A549 (cell line): ENCODE measurements at regions not wholly inside any gene's neighbourhood (a gene's known extent, or its start where the extent isn't known, plus 50 kb on each side); places are given as distances from the start of the nearest gene placed in this dataset.
A peak's percentile ranks its signal among the peaks of the same experiment; 100 is the strongest.

ENCODE experiments used
- ATAC-seq, 2 experiments: fragments of 200-7000 bp in 1 of 2; fragments of >200 bp in 1 of 2; cut with Nextera tagmentation in 1 of 2; cut with Tn5 transposase in 1 of 2; 3 replicates each; pipeline versions ENCODE4 v1.8.0 to v1.9.1; 2018 to 2020; ENCODE audit warnings: mild to moderate bottlenecking in 1 of 2, moderate library complexity in 1 of 2
- CTCF ChIA-PET: fragments of 300-600 bp; sonication (Branson Sonifier 250); formaldehyde crosslinking; extraction: SDS; loops from one replicate; lab custom pipeline; 2021; ENCODE audit warnings: antibody characterized with exemption, inconsistent platforms; lab: Yijun Ruan, JAX
- POLR2A ChIA-PET: fragments of 350-600 bp; formaldehyde crosslinking; extraction: SDS; loops from one replicate; lab custom pipeline; 2021; ENCODE audit warnings: antibody characterized with exemption, inconsistent platforms; lab: Yijun Ruan, JAX
- DNase-seq, 2 experiments: peaks; one replicate each; pipeline versions ENCODE4 v3.0.0 to v3.0.0-alpha.2; 2011 to 2016; ENCODE audit warnings: low read depth in 1 of 2, low spot score in 1 of 2
- FAIRE-seq: peaks from 2 replicates; lab custom pipeline; 2011; peaks lifted over from hg19 to GRCh38; lab: Jason Lieb, UNC
- H3K27ac ChIP-seq, 2 experiments: fragments of >200 bp; sonication (Bioruptor Twin); formaldehyde crosslinking; 3 replicates each; pipeline ENCODE4 v1.5.1; 2016 to 2017
- H3K4me1 ChIP-seq: fragments of >200 bp; sonication (Bioruptor Twin); formaldehyde crosslinking; 3 replicates; pipeline ENCODE4 v1.6.1; 2016
- H3K4me2 ChIP-seq: fragments of >200 bp; sonication (Bioruptor Twin); formaldehyde crosslinking; 3 replicates; pipeline ENCODE4 v1.6.1; 2016
- H3K4me3 ChIP-seq: fragments of >200 bp; sonication (Bioruptor Twin); formaldehyde crosslinking; 3 replicates; pipeline ENCODE4 v1.5.1; 2016
- H3K9me3 ChIP-seq: fragments of >200 bp; sonication (Bioruptor Twin); formaldehyde crosslinking; 3 replicates; pipeline ENCODE4 v1.6.1; 2016
- ATOH8 ChIP-seq: fragments of 250-450 bp; sonication (Bioruptor Pico); IDR thresholded peaks from 2 replicates; pipeline ENCODE4 v1.5.0; 2020; ENCODE audit warnings: low read depth, mild to moderate bottlenecking, moderate library complexity
- BHLHE40 ChIP-seq: IDR thresholded peaks from 2 replicates; pipeline ENCODE4 v1.6.1; 2012; ENCODE audit warnings: low read depth, low read length, inconsistent platforms
- CBX2 ChIP-seq: fragments of 200-600 bp; sonication (generic); IDR thresholded peaks from 2 replicates; pipeline ENCODE4 v1.6.1; 2016; ENCODE audit warnings: low read depth, mild to moderate bottlenecking, borderline replicate concordance
- CBX8 ChIP-seq: fragments of 200-600 bp; sonication (generic); IDR thresholded peaks from 2 replicates; pipeline ENCODE4 v1.6.1; 2016
- CEBPB ChIP-seq, 2 experiments: fragments of >200 bp in 1 of 2; sonication (Bioruptor Twin) in 1 of 2; formaldehyde crosslinking in 1 of 2; IDR thresholded peaks; 2 replicates each; pipeline ENCODE4 v1.6.1; 2012 to 2016
- E2F6 ChIP-seq: IDR thresholded peaks from 2 replicates; pipeline ENCODE4 v1.6.1; 2012; ENCODE audit warnings: low read depth, borderline replicate concordance
- ELK1 ChIP-seq: fragments of 150-350 bp; IDR thresholded peaks from 2 replicates; pipeline ENCODE4 v1.6.1; 2014; ENCODE audit warnings: low read depth, mild to moderate bottlenecking, low read length
- EP300 ChIP-seq, 2 experiments: fragments of >200 bp; sonication (Bioruptor Twin); formaldehyde crosslinking; IDR thresholded peaks; 2 replicates in 1 of 2; 3 replicates in 1 of 2; pipeline ENCODE4 v1.6.1; 2016 to 2017
- FOSB ChIP-seq: fragments of 250-450 bp; sonication (Bioruptor Pico); IDR thresholded peaks from 2 replicates; pipeline ENCODE4 v1.5.0; 2020; ENCODE audit warnings: mild to moderate bottlenecking, moderate library complexity
- FOSL2 ChIP-seq, 2 experiments: fragments of 450-650 bp in 1 of 2; fragments of >200 bp in 1 of 2; sonication (Bioruptor Twin) in 1 of 2; formaldehyde crosslinking; IDR thresholded peaks; 2 replicates each; pipeline versions ENCODE4 v1.5.0 to v1.6.1; 2016 to 2020; ENCODE audit warnings: mild to moderate bottlenecking in 1 of 2, moderate library complexity in 1 of 2
- HEYL ChIP-seq: fragments of 250-450 bp; sonication (Bioruptor Pico); IDR thresholded peaks from 2 replicates; pipeline ENCODE4 v1.8.0; 2021; ENCODE audit warnings: mild to moderate bottlenecking, moderate library complexity
- HMGXB4 ChIP-seq: fragments of 250-450 bp; sonication (Bioruptor Pico); IDR thresholded peaks from 2 replicates; pipeline ENCODE4 v1.5.0; 2021; ENCODE audit warnings: mild to moderate bottlenecking, moderate library complexity, borderline replicate concordance
- HOXA7 ChIP-seq: fragments of 250-450 bp; sonication (Bioruptor Pico); IDR thresholded peaks from 2 replicates; pipeline ENCODE4 v1.5.0; 2020; ENCODE audit warnings: mild to moderate bottlenecking, moderate library complexity
- HOXB13 ChIP-seq: fragments of 250-450 bp; sonication (Bioruptor Pico); IDR thresholded peaks from 2 replicates; pipeline ENCODE4 v1.5.0; 2020; ENCODE audit warnings: low read depth, mild to moderate bottlenecking, moderate library complexity
- HOXB5 ChIP-seq: fragments of 250-450 bp; sonication (Bioruptor Pico); IDR thresholded peaks from 2 replicates; pipeline ENCODE4 v1.5.0; 2020; ENCODE audit warnings: mild to moderate bottlenecking, moderate library complexity
- JUN ChIP-seq, 2 experiments: fragments of >200 bp; sonication (Bioruptor Twin); formaldehyde crosslinking; IDR thresholded peaks; 2 replicates in 1 of 2; 3 replicates in 1 of 2; pipeline ENCODE4 v1.6.1; 2016 to 2017
- MAX ChIP-seq: IDR thresholded peaks from 2 replicates; pipeline ENCODE4 v1.6.1; 2012
- MAZ ChIP-seq: fragments of 150-350 bp; IDR thresholded peaks from 2 replicates; pipeline ENCODE4 v1.6.1; 2014; ENCODE audit warnings: antibody characterized with exemption, low read depth, low read length, borderline replicate concordance
- NPAS2 ChIP-seq: fragments of 250-450 bp; sonication (Bioruptor Pico); IDR thresholded peaks from 2 replicates; pipeline ENCODE4 v1.8.0; 2022; ENCODE audit warnings: mild to moderate bottlenecking, moderate library complexity, borderline replicate concordance
- RFX5 ChIP-seq: fragments of 450-650 bp; IDR thresholded peaks from 2 replicates; pipeline ENCODE4 v1.7.1; 2014; ENCODE audit warnings: antibody characterized with exemption, mild to moderate bottlenecking, moderate library complexity
- SREBF2 ChIP-seq: fragments of 450-650 bp; IDR thresholded peaks from 2 replicates; pipeline ENCODE4 v1.6.1; 2014; ENCODE audit warnings: mild to moderate bottlenecking, moderate library complexity
- TFCP2L1 ChIP-seq: fragments of 250-450 bp; sonication (Bioruptor Pico); IDR thresholded peaks from 2 replicates; pipeline ENCODE4 v1.5.0; 2021; ENCODE audit warnings: mild to moderate bottlenecking
- USF2 ChIP-seq: fragments of 450-650 bp; IDR thresholded peaks from 2 replicates; pipeline ENCODE4 v1.6.1; 2014; ENCODE audit warnings: antibody characterized with exemption
- ZFP36 ChIP-seq: fragments of 450-650 bp; IDR thresholded peaks from 2 replicates; pipeline ENCODE4 v1.6.1; 2014; ENCODE audit warnings: borderline replicate concordance; ENCODE audit not compliant: partially characterized antibody
- ZSCAN20 ChIP-seq: fragments of 250-450 bp; sonication (Bioruptor Pico); IDR thresholded peaks from 2 replicates; pipeline ENCODE4 v1.8.0; 2022; ENCODE audit warnings: mild to moderate bottlenecking, moderate library complexity
- whole genome bisulfite sequencing: methylation state at CpG from one replicate; pipeline ENCODE4 v1.1.6; 2017; ENCODE audit errors: missing lambda C conversion rate; 5-methylcytosine and 5-hydroxymethylcytosine counted together

- WGBS, result 86% methylated on average over 5 of the region's 5 CpGs
- Histone ChIP-seq H3K4me2 (no peak overlapping the region), H3K4me1 (no peaks in the 10 kb centered on the region), H3K9me3 (no peaks in the 10 kb centered on the region), H3K27ac (no peak overlapping the region), H3K4me3 (no peak overlapping the region)
- ATAC-seq (no peak), DNase-seq (no peak), FAIRE-seq (no peak)
- ChIA-PET CTCF (interaction anchor here (1.1 to 1.5 kb wide), 3 partner anchors 9 to 342 kb away, joined by 3 to 4 read pairs (median 4); no protein-coding TSS in a partner anchor), POLR2A (no interaction called here)
- TF ChIP-seq HMGXB4 (CRISPR knock-in tag) (no peak), MAZ (no peak), SREBF2 (no peak), E2F6 (no peak), TFCP2L1 (CRISPR knock-in tag) (no peak), BHLHE40 (no peak)
Observed at GRCh38 chr15:70532531-70533186, 230.7 kb downstream of the UACA start.

GRCh38 chr15:70531576-70531975 is 231.8 kb downstream of the UACA start:
- no peak overlapping the region for H3K4me3 ChIP-seq
- no peak for ATAC-seq
- H3K9me3 ChIP-seq, result no peaks in the 10 kb centered on the region
- no peak overlapping the region for H3K27ac ChIP-seq
- 56% methylated on average over 2 of the region's 2 CpGs for WGBS
- TF ChIP-seq HOXB13 (CRISPR knock-in tag) (no peak), BHLHE40 (no peak), TFCP2L1 (CRISPR knock-in tag) (no peak), MAX (no peak), CBX2 (no peak), EP300 (IDR thresholded peaks at IDR 0.05) (no peak), JUN (IDR thresholded peaks at IDR 0.05) (no peak), HEYL (no peak), ZFP36 (no peak)
- TF ChIP-seq, all 56 proteins: peak for 0
- FAIRE-seq (no peak), DNase-seq (no peak)
- peaks cover 9% of the 10 kb centered on the region for H3K4me1 ChIP-seq
- CTCF ChIA-PET, result interaction anchor here (1.3 to 1.6 kb wide), 5 partner anchors 8 to 343 kb away, joined by 3 to 7 read pairs (median 4); no protein-coding TSS in a partner anchor
- H3K4me2 ChIP-seq, result no peak overlapping the region
- POLR2A ChIA-PET, result no interaction called here

- Histone ChIP-seq H3K4me1 (peaks cover 16% of the 10 kb centered on the region), H3K9me3 (no peaks in the 10 kb centered on the region), H3K4me3 (no peak overlapping the region), H3K4me2 (no peak overlapping the region), H3K27ac (0 out of 6 replicates have a peak overlapping the region, but pooled peaks of 1 of the 2 experiments have one; percentile 4)
- no peak for ATAC-seq
- WGBS, result 79% methylated on average over 8 of the region's 8 CpGs
- no peak for FAIRE-seq
- CTCF ChIA-PET, result interaction anchor here (0.9 to 1.6 kb wide), 5 partner anchors 8 to 55 kb away, joined by 3 to 7 read pairs (median 3); no protein-coding TSS in a partner anchor
- POLR2A ChIA-PET, result no interaction called here
- DNase-seq, result no peak
- no peak for TF ChIP-seq USF2
- no peak for TF ChIP-seq ZSCAN20
- TF ChIP-seq ZFP36, result no peak
- no peak for TF ChIP-seq NPAS2 (CRISPR knock-in tag)
- no peak for TF ChIP-seq CBX8
- TF ChIP-seq ATOH8 (CRISPR knock-in tag), result no peak
- TF ChIP-seq JUN (IDR thresholded peaks at IDR 0.05), result no peak
- no peak for TF ChIP-seq HOXA7
- no peak for TF ChIP-seq ELK1
- no peak for TF ChIP-seq HOXB5 (CRISPR knock-in tag)
- TF ChIP-seq E2F6, result no peak
- TF ChIP-seq FOSL2 (IDR thresholded peaks at IDR 0.05), result no peak
- no peak for TF ChIP-seq FOSL2 (CRISPR knock-in tag; IDR thresholded peaks at IDR 0.05)
- no peak for TF ChIP-seq HEYL
- no peak for TF ChIP-seq CEBPB (IDR thresholded peaks at IDR 0.05)
- no peak for TF ChIP-seq MAX
- TF ChIP-seq RFX5, result no peak
- no peak for TF ChIP-seq FOSB (CRISPR knock-in tag)
Observed at GRCh38 chr15:70530906-70531305, 232.5 kb downstream of the UACA start.
